ENCODE measurements at regions not wholly inside any gene's neighbourhood (a gene's known extent, or its start where the extent isn't known, plus 50 kb on each side); places are given as distances from the start of the nearest gene placed in this dataset.

DNA sequence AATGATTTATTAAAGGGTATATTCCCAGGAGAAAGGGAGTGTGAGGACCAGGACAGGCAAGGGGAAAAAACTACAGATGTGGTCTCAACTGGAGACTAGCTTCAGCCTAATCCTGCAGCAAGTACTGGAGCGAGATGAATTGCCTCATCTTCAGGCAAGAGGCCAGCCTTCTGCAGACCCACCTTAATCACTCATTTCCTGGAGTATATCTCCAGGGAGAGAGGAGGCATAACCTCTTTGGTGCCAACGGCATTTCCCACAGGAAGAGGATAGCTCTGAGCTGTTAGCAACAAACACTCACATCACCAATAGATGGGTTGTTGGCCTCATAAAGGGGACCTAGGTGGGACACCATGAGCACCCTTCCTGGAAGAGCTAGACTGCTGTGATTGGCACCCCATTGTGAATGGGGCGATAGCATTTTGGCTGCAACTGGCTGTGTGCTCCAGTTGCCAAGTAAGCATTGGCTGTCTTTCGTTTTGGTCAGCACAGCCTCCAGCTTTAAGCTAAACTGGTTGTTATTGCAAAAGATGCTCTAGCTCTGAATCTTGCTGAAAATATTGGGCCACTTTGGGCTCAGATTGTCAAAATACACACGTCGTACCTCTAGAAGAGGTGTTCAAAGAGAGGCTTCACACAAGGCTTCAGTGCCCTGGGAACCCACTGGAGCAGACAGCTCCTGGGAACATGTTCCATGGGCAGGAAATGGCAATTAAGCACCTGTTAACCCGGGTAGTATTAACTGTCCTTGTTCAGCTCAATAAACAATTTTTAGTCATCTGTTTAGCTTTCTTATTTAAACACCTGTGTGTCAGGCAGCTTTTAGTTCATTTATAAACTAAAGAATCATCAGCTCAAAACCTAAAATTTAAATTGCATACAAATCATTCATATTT is 314.8 kb upstream of the C1orf87 start:
- TF ChIP-seq CTCF (optimal IDR thresholded peaks at IDR 0.05 in 1 of 3, IDR thresholded peaks at IDR 0.05 in 1 of 3, conservative IDR thresholded peaks at IDR 0.05 in 1 of 3; ENCODE audit: extremely low read depth in 1 of 3, insufficient read depth in 2 of 3, low read length in 3 of 3) (no peak), EZH2 (IDR thresholded peaks at IDR 0.05; ENCODE audit: low read length) (no peak)

Measured in keratinocyte (primary cell).